SK-N-SH treated with all-trans-retinoic acid at 6 μM for 48 hours (cell line): ENCODE measurements at regions not wholly inside any gene's neighbourhood (a gene's known extent, or its start where the extent isn't known, plus 50 kb on each side); places are given as distances from the start of the nearest gene placed in this dataset.

Experiments
- ATAC-seq: fragments of 200-7000 bp; cut with Tn5 transposase; 3 replicates; pipeline ENCODE4 v1.9.1; 2020; ENCODE audit warnings: mild to moderate bottlenecking, moderate library complexity
- ARNTL ChIP-seq: fragments of 450-650 bp; formaldehyde crosslinking; IDR thresholded peaks from 2 replicates; pipeline ENCODE4 v1.5.0; 2020; ENCODE audit warnings: low read depth, mild to moderate bottlenecking, moderate library complexity, borderline replicate concordance
- BACH2 ChIP-seq: fragments of 250-450 bp; sonication (Bioruptor Pico); IDR thresholded peaks from 2 replicates; pipeline ENCODE4 v1.9.0; 2021; ENCODE audit warnings: mild to moderate bottlenecking, borderline replicate concordance
- CSDC2 ChIP-seq: fragments of 250-450 bp; sonication (Bioruptor Pico); IDR thresholded peaks from 2 replicates; pipeline ENCODE4 v1.5.0; 2020; ENCODE audit warnings: mild to moderate bottlenecking, moderate library complexity
- ESRRG ChIP-seq: fragments of 250-450 bp; sonication (Bioruptor Pico); IDR thresholded peaks from 2 replicates; pipeline ENCODE4 v1.6.1; 2021; ENCODE audit warnings: mild to moderate bottlenecking
- GLIS3 ChIP-seq: fragments of 250-450 bp; sonication (Bioruptor Pico); IDR thresholded peaks from 2 replicates; pipeline ENCODE4 v1.5.0; 2020; ENCODE audit warnings: mild to moderate bottlenecking, moderate library complexity
- ISL1 ChIP-seq: fragments of 250-450 bp; sonication (Bioruptor Pico); IDR thresholded peaks from 2 replicates; pipeline ENCODE4 v2.1.2; 2022; ENCODE audit warnings: mild to moderate bottlenecking, moderate library complexity
- OSR1 ChIP-seq: fragments of 250-450 bp; sonication (Bioruptor Pico); IDR thresholded peaks from 2 replicates; pipeline ENCODE4 v1.8.0; 2022; ENCODE audit warnings: moderate library complexity, mild to moderate bottlenecking, inconsistent platforms
- PPARA ChIP-seq: fragments of 250-450 bp; sonication (Bioruptor Pico); IDR thresholded peaks from 2 replicates; pipeline ENCODE4 v1.5.0; 2020; ENCODE audit warnings: mild to moderate bottlenecking, borderline replicate concordance
- RARB ChIP-seq: fragments of 250-450 bp; sonication (Bioruptor Pico); IDR thresholded peaks from 2 replicates; pipeline ENCODE4 v1.8.0; 2021; ENCODE audit warnings: mild to moderate bottlenecking, moderate library complexity
- SNAI2 ChIP-seq: fragments of 250-450 bp; sonication (Bioruptor Pico); IDR thresholded peaks from 2 replicates; pipeline ENCODE4 v1.5.0; 2020; ENCODE audit warnings: mild to moderate bottlenecking, moderate library complexity
- TCF4 ChIP-seq: fragments of 250-450 bp; sonication (Bioruptor Pico); IDR thresholded peaks from 2 replicates; pipeline ENCODE4 v1.8.0; 2021; ENCODE audit warnings: mild to moderate bottlenecking, moderate library complexity, borderline replicate concordance
- TOX ChIP-seq: fragments of 250-450 bp; sonication (Bioruptor Pico); IDR thresholded peaks from 2 replicates; pipeline ENCODE4 v1.8.0; 2021; ENCODE audit warnings: mild to moderate bottlenecking, moderate library complexity, borderline replicate concordance
- ZC3H10 ChIP-seq: fragments of 250-450 bp; sonication (Bioruptor Pico); IDR thresholded peaks from 2 replicates; pipeline ENCODE4 v1.5.1; 2021; ENCODE audit warnings: mild to moderate bottlenecking, moderate library complexity
- ZFP3 ChIP-seq: fragments of 250-450 bp; sonication (Bioruptor Pico); IDR thresholded peaks from 2 replicates; pipeline ENCODE4 v1.5.0; 2020; ENCODE audit warnings: mild to moderate bottlenecking, moderate library complexity
- ZFP30 ChIP-seq: fragments of 450-650 bp; formaldehyde crosslinking; IDR thresholded peaks from 2 replicates; pipeline ENCODE4 v1.5.0; 2022; ENCODE audit warnings: mild to moderate bottlenecking, moderate library complexity
- ZNF565 ChIP-seq: fragments of 450-650 bp; formaldehyde crosslinking; conservative IDR thresholded peaks from 2 replicates; pipeline ENCODE4 v1.5.0; 2020; ENCODE audit warnings: low read depth, mild to moderate bottlenecking, moderate library complexity
- ZNF8 ChIP-seq: fragments of 450-650 bp; formaldehyde crosslinking; IDR thresholded peaks from 2 replicates; pipeline ENCODE4 v1.5.0; 2020; ENCODE audit warnings: mild to moderate bottlenecking, moderate library complexity
- TF ChIP-seq, protein P1 (sequence below): fragments of 250-450 bp; sonication (Bioruptor Pico); IDR thresholded peaks from 2 replicates; pipeline ENCODE4 v1.8.0; 2021; ENCODE audit warnings: low read depth, mild to moderate bottlenecking, moderate library complexity, borderline replicate concordance
- TF ChIP-seq, protein P2 (sequence below): fragments of 250-450 bp; sonication (Bioruptor Pico); IDR thresholded peaks from 2 replicates; pipeline ENCODE4 v1.8.0; 2020; ENCODE audit warnings: mild to moderate bottlenecking, moderate library complexity, borderline replicate concordance
- TF ChIP-seq, protein P3 (sequence below): fragments of 250-450 bp; sonication (Bioruptor Pico); IDR thresholded peaks from 2 replicates; pipeline ENCODE4 v1.5.0; 2020; ENCODE audit warnings: mild to moderate bottlenecking, moderate library complexity
- TF ChIP-seq, protein P4 (sequence below): fragments of 250-450 bp; sonication (Bioruptor Pico); IDR thresholded peaks from 2 replicates; pipeline ENCODE4 v1.5.1; 2020; ENCODE audit warnings: low read depth, mild to moderate bottlenecking, moderate library complexity

- TF ChIP-seq ESRRG: no peak
- no peak for TF ChIP-seq ZC3H10
- no peak for TF ChIP-seq CSDC2 (CRISPR knock-in tag)
- no peak for TF ChIP-seq TCF4 (CRISPR knock-in tag)
- no peak for TF ChIP-seq ARNTL (CRISPR knock-in tag)
- TF ChIP-seq, protein P1, sequence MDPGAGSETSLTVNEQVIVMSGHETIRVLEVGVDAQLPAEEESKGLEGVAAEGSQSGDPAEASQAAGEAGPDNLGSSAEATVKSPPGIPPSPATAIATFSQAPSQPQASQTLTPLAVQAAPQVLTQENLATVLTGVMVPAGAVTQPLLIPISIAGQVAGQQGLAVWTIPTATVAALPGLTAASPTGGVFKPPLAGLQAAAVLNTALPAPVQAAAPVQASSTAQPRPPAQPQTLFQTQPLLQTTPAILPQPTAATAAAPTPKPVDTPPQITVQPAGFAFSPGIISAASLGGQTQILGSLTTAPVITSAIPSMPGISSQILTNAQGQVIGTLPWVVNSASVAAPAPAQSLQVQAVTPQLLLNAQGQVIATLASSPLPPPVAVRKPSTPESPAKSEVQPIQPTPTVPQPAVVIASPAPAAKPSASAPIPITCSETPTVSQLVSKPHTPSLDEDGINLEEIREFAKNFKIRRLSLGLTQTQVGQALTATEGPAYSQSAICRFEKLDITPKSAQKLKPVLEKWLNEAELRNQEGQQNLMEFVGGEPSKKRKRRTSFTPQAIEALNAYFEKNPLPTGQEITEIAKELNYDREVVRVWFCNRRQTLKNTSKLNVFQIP (CRISPR knock-in tag): no peak
- TF ChIP-seq GLIS3: no peak
- no peak for TF ChIP-seq BACH2 (CRISPR knock-in tag)
- peak; percentile 34; the same call in 2 of the 3 replicates for ATAC-seq
Observed at GRCh38 chr5:32960340-32961058, 249.4 kb downstream of the NPR3 start.

- peak; percentile 65 for ATAC-seq
- TF ChIP-seq ZNF8: no peak
- TF ChIP-seq ZC3H10: peak; percentile 82; the same call in 1 of the 2 replicates
- TF ChIP-seq PPARA (CRISPR knock-in tag): no peak
- TF ChIP-seq OSR1 (CRISPR knock-in tag): no peak
Observed at GRCh38 chr5:32961059-32961415, 249.9 kb downstream of the NPR3 start.

DNA sequence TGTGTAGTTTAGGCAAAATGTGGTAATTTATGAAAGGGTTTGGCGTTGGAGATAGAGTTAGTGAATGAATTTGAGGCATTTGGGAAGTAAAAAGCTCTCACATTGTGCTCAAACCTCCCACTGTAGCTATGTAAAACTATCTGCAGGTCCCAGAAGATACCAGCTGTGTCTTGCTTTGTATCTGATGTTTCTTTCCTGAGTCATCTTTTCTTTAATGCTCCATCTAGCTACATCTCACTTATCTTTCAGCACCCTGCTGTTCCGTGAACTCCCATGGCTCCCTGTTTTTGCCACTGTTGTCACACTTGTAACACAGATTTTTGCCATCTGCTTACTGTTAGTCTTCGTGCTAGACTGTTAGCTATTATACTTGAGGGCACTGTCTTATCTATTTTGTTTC is 253.1 kb downstream of the NPR3 start:
- peak; percentile 76 for ATAC-seq

DNA sequence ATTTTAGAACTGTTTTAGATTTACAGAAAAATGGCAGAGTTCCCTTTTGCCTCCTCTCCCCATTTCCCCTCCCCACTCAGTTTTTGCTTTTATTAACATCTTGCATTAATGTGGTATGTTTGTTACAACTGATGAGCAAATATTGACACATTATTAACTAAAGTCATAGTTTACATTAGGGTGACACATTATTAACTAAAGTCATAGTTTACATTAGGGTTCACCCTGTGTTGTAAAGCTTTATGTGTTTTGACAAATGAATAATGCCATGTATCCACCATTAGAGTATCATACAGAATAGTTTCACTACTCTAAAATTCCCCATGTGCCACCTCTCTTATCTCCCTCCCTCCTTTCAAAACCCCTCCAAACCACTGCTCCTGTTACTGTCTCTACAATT is 262.5 kb downstream of the NPR3 start:
- TF ChIP-seq ESRRG (no peak), PPARA (CRISPR knock-in tag) (no peak), OSR1 (CRISPR knock-in tag) (no peak), BACH2 (CRISPR knock-in tag) (no peak), CSDC2 (CRISPR knock-in tag) (no peak), ZNF8 (no peak)
- TF ChIP-seq, protein P2, sequence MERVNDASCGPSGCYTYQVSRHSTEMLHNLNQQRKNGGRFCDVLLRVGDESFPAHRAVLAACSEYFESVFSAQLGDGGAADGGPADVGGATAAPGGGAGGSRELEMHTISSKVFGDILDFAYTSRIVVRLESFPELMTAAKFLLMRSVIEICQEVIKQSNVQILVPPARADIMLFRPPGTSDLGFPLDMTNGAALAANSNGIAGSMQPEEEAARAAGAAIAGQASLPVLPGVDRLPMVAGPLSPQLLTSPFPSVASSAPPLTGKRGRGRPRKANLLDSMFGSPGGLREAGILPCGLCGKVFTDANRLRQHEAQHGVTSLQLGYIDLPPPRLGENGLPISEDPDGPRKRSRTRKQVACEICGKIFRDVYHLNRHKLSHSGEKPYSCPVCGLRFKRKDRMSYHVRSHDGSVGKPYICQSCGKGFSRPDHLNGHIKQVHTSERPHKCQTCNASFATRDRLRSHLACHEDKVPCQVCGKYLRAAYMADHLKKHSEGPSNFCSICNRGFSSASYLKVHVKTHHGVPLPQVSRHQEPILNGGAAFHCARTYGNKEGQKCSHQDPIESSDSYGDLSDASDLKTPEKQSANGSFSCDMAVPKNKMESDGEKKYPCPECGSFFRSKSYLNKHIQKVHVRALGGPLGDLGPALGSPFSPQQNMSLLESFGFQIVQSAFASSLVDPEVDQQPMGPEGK: no peak
- ATAC-seq: no peak

More for the DNA sequence above, 253.1 kb downstream of the NPR3 start:
- TF ChIP-seq OSR1 (CRISPR knock-in tag) (no peak), GLIS3 (no peak), TCF4 (CRISPR knock-in tag) (no peak), ESRRG (no peak), SNAI2 (CRISPR knock-in tag) (no peak), ZNF8 (no peak), ISL1 (no peak), ZFP3 (CRISPR knock-in tag) (no peak), ARNTL (CRISPR knock-in tag) (no peak), PPARA (CRISPR knock-in tag) (no peak), ZFP30 (CRISPR knock-in tag) (no peak), BACH2 (CRISPR knock-in tag) (no peak), RARB (CRISPR knock-in tag) (no peak), ZNF565 (CRISPR knock-in tag) (no peak), CSDC2 (CRISPR knock-in tag) (no peak), ZC3H10 (no peak)
- TF ChIP-seq, protein P1 (CRISPR knock-in tag): no peak

DNA sequence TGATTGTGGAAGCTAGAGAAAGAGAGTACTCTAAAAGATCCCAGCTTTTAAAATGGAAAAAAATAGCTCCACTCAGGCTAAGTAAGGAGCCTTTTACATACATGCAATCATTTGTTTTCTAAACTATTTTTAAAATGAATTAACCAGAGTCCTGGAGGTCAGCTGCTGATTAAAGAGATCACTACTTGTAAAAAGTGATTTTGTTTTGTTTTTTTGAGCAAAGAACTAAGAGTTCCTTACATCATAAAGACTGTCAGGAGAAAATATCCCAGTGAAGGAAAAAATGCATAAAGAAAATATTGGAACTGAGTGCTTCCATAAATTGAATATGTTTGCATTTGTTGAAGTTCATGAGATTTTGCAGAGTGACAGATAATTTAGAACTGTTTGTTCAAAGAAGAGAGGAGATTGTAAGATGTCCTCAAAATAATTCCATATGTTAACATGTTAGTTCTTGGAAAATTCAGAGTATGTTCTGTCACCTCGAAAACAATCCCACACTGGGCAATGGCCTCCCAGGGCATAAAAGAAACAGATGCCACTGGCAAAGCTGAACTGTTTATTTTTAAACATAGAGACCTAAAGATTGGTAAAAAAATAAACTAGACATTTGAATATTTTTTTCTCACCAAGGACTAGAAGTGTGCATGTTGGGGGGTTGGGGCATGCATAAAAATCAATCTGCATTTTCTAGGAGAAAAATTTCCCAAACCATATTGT is 264.7 kb downstream of the NPR3 start:
- peak; percentile 49 for ATAC-seq
- no peak for TF ChIP-seq OSR1 (CRISPR knock-in tag)
- no peak for TF ChIP-seq BACH2 (CRISPR knock-in tag)
- TF ChIP-seq, protein P3, sequence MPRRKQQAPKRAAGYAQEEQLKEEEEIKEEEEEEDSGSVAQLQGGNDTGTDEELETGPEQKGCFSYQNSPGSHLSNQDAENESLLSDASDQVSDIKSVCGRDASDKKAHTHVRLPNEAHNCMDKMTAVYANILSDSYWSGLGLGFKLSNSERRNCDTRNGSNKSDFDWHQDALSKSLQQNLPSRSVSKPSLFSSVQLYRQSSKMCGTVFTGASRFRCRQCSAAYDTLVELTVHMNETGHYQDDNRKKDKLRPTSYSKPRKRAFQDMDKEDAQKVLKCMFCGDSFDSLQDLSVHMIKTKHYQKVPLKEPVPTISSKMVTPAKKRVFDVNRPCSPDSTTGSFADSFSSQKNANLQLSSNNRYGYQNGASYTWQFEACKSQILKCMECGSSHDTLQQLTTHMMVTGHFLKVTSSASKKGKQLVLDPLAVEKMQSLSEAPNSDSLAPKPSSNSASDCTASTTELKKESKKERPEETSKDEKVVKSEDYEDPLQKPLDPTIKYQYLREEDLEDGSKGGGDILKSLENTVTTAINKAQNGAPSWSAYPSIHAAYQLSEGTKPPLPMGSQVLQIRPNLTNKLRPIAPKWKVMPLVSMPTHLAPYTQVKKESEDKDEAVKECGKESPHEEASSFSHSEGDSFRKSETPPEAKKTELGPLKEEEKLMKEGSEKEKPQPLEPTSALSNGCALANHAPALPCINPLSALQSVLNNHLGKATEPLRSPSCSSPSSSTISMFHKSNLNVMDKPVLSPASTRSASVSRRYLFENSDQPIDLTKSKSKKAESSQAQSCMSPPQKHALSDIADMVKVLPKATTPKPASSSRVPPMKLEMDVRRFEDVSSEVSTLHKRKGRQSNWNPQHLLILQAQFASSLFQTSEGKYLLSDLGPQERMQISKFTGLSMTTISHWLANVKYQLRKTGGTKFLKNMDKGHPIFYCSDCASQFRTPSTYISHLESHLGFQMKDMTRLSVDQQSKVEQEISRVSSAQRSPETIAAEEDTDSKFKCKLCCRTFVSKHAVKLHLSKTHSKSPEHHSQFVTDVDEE (CRISPR knock-in tag): no peak
- TF ChIP-seq ZC3H10: no peak
- no peak for TF ChIP-seq ZFP3 (CRISPR knock-in tag)
- no peak for TF ChIP-seq GLIS3
- no peak for TF ChIP-seq TOX (CRISPR knock-in tag)
- no peak for TF ChIP-seq ZNF8
- TF ChIP-seq, protein P4, sequence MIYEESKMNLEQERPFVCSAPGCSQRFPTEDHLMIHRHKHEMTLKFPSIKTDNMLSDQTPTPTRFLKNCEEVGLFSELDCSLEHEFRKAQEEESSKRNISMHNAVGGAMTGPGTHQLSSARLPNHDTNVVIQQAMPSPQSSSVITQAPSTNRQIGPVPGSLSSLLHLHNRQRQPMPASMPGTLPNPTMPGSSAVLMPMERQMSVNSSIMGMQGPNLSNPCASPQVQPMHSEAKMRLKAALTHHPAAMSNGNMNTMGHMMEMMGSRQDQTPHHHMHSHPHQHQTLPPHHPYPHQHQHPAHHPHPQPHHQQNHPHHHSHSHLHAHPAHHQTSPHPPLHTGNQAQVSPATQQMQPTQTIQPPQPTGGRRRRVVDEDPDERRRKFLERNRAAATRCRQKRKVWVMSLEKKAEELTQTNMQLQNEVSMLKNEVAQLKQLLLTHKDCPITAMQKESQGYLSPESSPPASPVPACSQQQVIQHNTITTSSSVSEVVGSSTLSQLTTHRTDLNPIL (CRISPR knock-in tag): no peak
